ENCODE measurements at regions not wholly inside any gene's neighbourhood (a gene's known extent, or its start where the extent isn't known, plus 50 kb on each side); places are given as distances from the start of the nearest gene placed in this dataset.
A peak's percentile ranks its signal among the peaks of the same experiment; 100 is the strongest.

DNA sequence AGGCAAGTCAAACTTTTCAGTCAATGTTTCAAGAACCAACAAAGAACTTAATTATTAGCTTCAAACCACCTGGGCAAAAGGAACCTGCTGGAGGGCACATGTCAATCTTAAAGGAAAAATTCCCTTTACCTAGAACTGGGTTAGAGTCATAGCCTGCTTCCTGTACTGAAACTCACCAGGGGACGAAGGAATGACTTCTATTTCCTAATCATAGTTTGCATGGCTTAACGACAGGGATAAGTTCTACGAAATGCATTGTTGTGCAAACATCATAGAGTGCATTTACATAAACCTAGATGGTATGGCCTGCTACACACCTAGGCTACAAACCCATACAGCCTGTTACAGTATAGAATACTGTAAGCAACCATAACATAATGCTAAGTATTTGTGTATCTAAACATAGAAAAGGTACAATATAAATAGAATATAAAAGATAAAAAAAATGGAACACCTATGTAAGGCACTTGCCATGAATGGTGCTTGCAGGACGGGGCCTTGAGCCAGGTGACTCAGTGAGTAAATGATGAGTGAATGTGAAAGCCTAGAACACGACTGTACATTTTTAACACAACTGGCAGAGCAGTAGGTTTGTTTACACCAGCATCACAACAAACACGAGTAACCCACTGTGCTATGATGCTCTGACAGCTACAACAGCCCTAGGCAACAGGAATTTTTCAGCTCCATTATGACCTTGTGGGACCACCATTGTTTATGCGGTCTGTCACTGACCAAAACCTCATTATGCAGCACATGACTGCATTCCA, 234.9 kb upstream of the CAND1 start:
- Histone ChIP-seq H3K27ac (ENCODE audit: low read length) (no peak overlapping the region), H3K4me3 (ENCODE audit: low read depth in 2 of 2, low read length in 2 of 2) (no peak overlapping the region), H3K36me3 (ENCODE audit: control insufficient read depth, insufficient read depth, low read length) (no peaks in the 10 kb centered on the region), H3K4me1 (ENCODE audit: control insufficient read depth, insufficient read depth, low read length) (no peaks in the 10 kb centered on the region), H3K27me3 (ENCODE audit: control insufficient read depth, insufficient read depth, low read length) (no peaks in the 10 kb centered on the region), H3K9me3 (ENCODE audit: control insufficient read depth, insufficient read depth, low read depth, low read length) (no peaks in the 10 kb centered on the region)
- CTCF ChIA-PET: no interaction called here
- in situ Hi-C loops (cut with HindIII; ENCODE audit: low pct_unique_long_range_greater_than_20kb, low sequenced_read_pairs): no loop called here
- ATAC-seq (0 out of 2 replicates have a peak, but pooled peaks have one; percentile 56), DNase-seq (ENCODE audit: low read depth, low spot score) (peak; percentile 27)
- intact Hi-C loops (cut with micrococcal nuclease; ENCODE audit: unreplicated experiment): no loop called here
- POLR2A ChIA-PET: no interaction called here
- TF ChIP-seq, protein P1, sequence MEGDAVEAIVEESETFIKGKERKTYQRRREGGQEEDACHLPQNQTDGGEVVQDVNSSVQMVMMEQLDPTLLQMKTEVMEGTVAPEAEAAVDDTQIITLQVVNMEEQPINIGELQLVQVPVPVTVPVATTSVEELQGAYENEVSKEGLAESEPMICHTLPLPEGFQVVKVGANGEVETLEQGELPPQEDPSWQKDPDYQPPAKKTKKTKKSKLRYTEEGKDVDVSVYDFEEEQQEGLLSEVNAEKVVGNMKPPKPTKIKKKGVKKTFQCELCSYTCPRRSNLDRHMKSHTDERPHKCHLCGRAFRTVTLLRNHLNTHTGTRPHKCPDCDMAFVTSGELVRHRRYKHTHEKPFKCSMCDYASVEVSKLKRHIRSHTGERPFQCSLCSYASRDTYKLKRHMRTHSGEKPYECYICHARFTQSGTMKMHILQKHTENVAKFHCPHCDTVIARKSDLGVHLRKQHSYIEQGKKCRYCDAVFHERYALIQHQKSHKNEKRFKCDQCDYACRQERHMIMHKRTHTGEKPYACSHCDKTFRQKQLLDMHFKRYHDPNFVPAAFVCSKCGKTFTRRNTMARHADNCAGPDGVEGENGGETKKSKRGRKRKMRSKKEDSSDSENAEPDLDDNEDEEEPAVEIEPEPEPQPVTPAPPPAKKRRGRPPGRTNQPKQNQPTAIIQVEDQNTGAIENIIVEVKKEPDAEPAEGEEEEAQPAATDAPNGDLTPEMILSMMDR (IDR thresholded peaks at IDR 0.05): no peak
- TF ChIP-seq, protein P2, sequence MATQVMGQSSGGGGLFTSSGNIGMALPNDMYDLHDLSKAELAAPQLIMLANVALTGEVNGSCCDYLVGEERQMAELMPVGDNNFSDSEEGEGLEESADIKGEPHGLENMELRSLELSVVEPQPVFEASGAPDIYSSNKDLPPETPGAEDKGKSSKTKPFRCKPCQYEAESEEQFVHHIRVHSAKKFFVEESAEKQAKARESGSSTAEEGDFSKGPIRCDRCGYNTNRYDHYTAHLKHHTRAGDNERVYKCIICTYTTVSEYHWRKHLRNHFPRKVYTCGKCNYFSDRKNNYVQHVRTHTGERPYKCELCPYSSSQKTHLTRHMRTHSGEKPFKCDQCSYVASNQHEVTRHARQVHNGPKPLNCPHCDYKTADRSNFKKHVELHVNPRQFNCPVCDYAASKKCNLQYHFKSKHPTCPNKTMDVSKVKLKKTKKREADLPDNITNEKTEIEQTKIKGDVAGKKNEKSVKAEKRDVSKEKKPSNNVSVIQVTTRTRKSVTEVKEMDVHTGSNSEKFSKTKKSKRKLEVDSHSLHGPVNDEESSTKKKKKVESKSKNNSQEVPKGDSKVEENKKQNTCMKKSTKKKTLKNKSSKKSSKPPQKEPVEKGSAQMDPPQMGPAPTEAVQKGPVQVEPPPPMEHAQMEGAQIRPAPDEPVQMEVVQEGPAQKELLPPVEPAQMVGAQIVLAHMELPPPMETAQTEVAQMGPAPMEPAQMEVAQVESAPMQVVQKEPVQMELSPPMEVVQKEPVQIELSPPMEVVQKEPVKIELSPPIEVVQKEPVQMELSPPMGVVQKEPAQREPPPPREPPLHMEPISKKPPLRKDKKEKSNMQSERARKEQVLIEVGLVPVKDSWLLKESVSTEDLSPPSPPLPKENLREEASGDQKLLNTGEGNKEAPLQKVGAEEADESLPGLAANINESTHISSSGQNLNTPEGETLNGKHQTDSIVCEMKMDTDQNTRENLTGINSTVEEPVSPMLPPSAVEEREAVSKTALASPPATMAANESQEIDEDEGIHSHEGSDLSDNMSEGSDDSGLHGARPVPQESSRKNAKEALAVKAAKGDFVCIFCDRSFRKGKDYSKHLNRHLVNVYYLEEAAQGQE (IDR thresholded peaks at IDR 0.05; ENCODE audit: insufficient read depth in 1 of 2, low read depth in 2 of 2, low read length in 1 of 2): no peak
- TF ChIP-seq SIN3A (IDR thresholded peaks at IDR 0.05; ENCODE audit: borderline replicate concordance, insufficient read depth, low read depth, low read length) (no peak), POLR2AphosphoS5 (IDR thresholded peaks at IDR 0.05; ENCODE audit: low read depth, low read length) (no peak), TCF7L2 (IDR thresholded peaks at IDR 0.05; ENCODE audit: low read depth, low read length) (no peak)
- no TSS peak for BruUV-seq (replicated peaks)

DNA sequence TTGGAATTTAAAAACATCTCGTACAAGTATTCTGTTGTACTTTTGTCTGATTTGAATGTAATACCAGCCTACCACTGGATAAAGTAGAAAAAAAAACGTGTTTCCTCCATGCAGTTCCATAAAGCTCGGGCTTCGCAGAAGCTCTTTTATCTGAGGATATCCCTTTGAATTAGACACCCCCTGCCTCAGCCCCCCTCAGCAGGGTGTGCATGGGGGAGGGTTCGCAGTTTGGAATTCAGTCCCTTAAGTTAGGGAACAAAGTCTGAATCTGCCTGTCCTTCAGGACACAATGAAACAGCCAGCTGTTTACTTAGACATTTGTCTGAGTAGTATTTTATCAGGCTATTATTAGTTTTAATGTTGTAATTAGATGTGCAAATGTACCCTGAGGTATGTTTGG, 234.0 kb upstream of the CAND1 start:
- POLR2A ChIA-PET: no interaction called here
- BruUV-seq (replicated peaks): no TSS peak
- intact Hi-C loops (cut with micrococcal nuclease; ENCODE audit: unreplicated experiment) (no loop called here), in situ Hi-C loops (cut with HindIII; ENCODE audit: low pct_unique_long_range_greater_than_20kb, low sequenced_read_pairs) (no loop called here)
- Histone ChIP-seq H3K27ac (ENCODE audit: low read length) (no peak overlapping the region), H3K27me3 (ENCODE audit: control insufficient read depth, insufficient read depth, low read length) (no peaks in the 10 kb centered on the region), H3K4me1 (ENCODE audit: control insufficient read depth, insufficient read depth, low read length) (no peaks in the 10 kb centered on the region; the same call in 1 of the 2 replicates), H3K9me3 (ENCODE audit: control insufficient read depth, insufficient read depth, low read depth, low read length) (no peaks in the 10 kb centered on the region), H3K36me3 (ENCODE audit: control insufficient read depth, insufficient read depth, low read length) (no peaks in the 10 kb centered on the region), H3K4me3 (ENCODE audit: low read depth in 2 of 2, low read length in 2 of 2) (no peak overlapping the region)
- CTCF ChIA-PET: no interaction called here
- DNase-seq (ENCODE audit: low read depth, low spot score) (no peak), ATAC-seq (no peak)
- no peak for TF ChIP-seq TCF7L2 (IDR thresholded peaks at IDR 0.05; ENCODE audit: low read depth, low read length)
- TF ChIP-seq, protein P2 (IDR thresholded peaks at IDR 0.05; ENCODE audit: insufficient read depth in 1 of 2, low read depth in 2 of 2, low read length in 1 of 2): no peak
- TF ChIP-seq, protein P1 (IDR thresholded peaks at IDR 0.05): no peak
- no peak for TF ChIP-seq POLR2AphosphoS5 (IDR thresholded peaks at IDR 0.05; ENCODE audit: low read depth, low read length)
- TF ChIP-seq SIN3A (IDR thresholded peaks at IDR 0.05; ENCODE audit: borderline replicate concordance, insufficient read depth, low read depth, low read length): no peak

Measured in Panc1 (cell line).